ENCODE measurements at regions not wholly inside any gene's neighbourhood (a gene's known extent, or its start where the extent isn't known, plus 50 kb on each side); places are given as distances from the start of the nearest gene placed in this dataset.

GRCh38 chr13:87398047-87398446 lies 273.1 kb upstream of the SLITRK5 start:
- no peak for TF ChIP-seq POLR2A (IDR thresholded peaks at IDR 0.05)
- TF ChIP-seq POLR2AphosphoS5 (IDR thresholded peaks at IDR 0.05): no peak
- TF ChIP-seq CTCF (IDR thresholded peaks at IDR 0.05): no peak
- no peak for TF ChIP-seq EP300 (IDR thresholded peaks at IDR 0.05; ENCODE audit: low read depth)
- in situ Hi-C loops (cut with MboI; ENCODE audit: low pct_ligation_motif_present in 1 of 4, low pct_unique_long_range_greater_than_20kb in 1 of 4, low sequenced_read_pairs in 3 of 4): no loop called here

GRCh38 chr13:87403748-87404432 lies 267.3 kb upstream of the SLITRK5 start:
- no peaks in the 10 kb centered on the region for H3K4me1 ChIP-seq

More at GRCh38 chr13:87398047-87398446, 273.1 kb upstream of the SLITRK5 start:
- H3K27ac ChIP-seq: no peak overlapping the region
- H3K4me3 ChIP-seq: no peak overlapping the region
- 66 to 80% methylated on average over 3 of the region's 3 CpGs for WGBS, 2 donors (ENCODE audit: low coverage in 1 of 2)
- no peak for DNase-seq
- no peaks in the 10 kb centered on the region for H3K27me3 ChIP-seq
- intact Hi-C loops (cut with DNase I; ENCODE audit: low total_unique reads): no loop called here
- no peaks in the 10 kb centered on the region for H3K9me3 ChIP-seq
- H3K4me1 ChIP-seq: no peaks in the 10 kb centered on the region
- H3K36me3 ChIP-seq: no peaks in the 10 kb centered on the region

GRCh38 chr13:87426742-87427141 lies 244.4 kb upstream of the SLITRK5 start:
- in situ Hi-C loops (cut with MboI; ENCODE audit: low pct_ligation_motif_present in 1 of 4, low pct_unique_long_range_greater_than_20kb in 1 of 4, low sequenced_read_pairs in 3 of 4): no loop called here

More at GRCh38 chr13:87403748-87404432, 267.3 kb upstream of the SLITRK5 start:
- Histone ChIP-seq H3K27ac (no peak overlapping the region), H3K4me3 (no peak overlapping the region), H3K36me3 (no peaks in the 10 kb centered on the region), H3K27me3 (no peaks in the 10 kb centered on the region), H3K9me3 (no peaks in the 10 kb centered on the region)
- WGBS, 2 donors (ENCODE audit: low coverage in 1 of 2): 11 to 13% methylated on average over 4 of the region's 4 CpGs
- TF ChIP-seq POLR2A (IDR thresholded peaks at IDR 0.05): no peak
- TF ChIP-seq POLR2AphosphoS5 (IDR thresholded peaks at IDR 0.05): no peak
- no peak for TF ChIP-seq EP300 (IDR thresholded peaks at IDR 0.05; ENCODE audit: low read depth)
- no peak for TF ChIP-seq CTCF (IDR thresholded peaks at IDR 0.05)
- in situ Hi-C loops (cut with MboI; ENCODE audit: low pct_ligation_motif_present in 1 of 4, low pct_unique_long_range_greater_than_20kb in 1 of 4, low sequenced_read_pairs in 3 of 4): no loop called here
- intact Hi-C loops (cut with DNase I; ENCODE audit: low total_unique reads): no loop called here
- DNase-seq: no peak

GRCh38 chr13:87444135-87444534 lies 227.0 kb upstream of the SLITRK5 start:
- Histone ChIP-seq H3K4me3 (no peak overlapping the region), H3K36me3 (no peaks in the 10 kb centered on the region), H3K4me1 (no peaks in the 10 kb centered on the region), H3K9me3 (no peaks in the 10 kb centered on the region), H3K27ac (no peak overlapping the region), H3K27me3 (no peaks in the 10 kb centered on the region)
- TF ChIP-seq EP300 (IDR thresholded peaks at IDR 0.05; ENCODE audit: low read depth): no peak
- no peak for TF ChIP-seq CTCF (IDR thresholded peaks at IDR 0.05)
- no peak for TF ChIP-seq POLR2AphosphoS5 (IDR thresholded peaks at IDR 0.05)
- TF ChIP-seq POLR2A (IDR thresholded peaks at IDR 0.05): no peak
- no peak for DNase-seq
- in situ Hi-C loops (cut with MboI; ENCODE audit: low pct_ligation_motif_present in 1 of 4, low pct_unique_long_range_greater_than_20kb in 1 of 4, low sequenced_read_pairs in 3 of 4): no loop called here
- intact Hi-C loops (cut with DNase I; ENCODE audit: low total_unique reads): no loop called here
- 39 to 43% methylated on average over 2 of the region's 2 CpGs for WGBS, 2 donors (ENCODE audit: low coverage in 1 of 2)

More at GRCh38 chr13:87426742-87427141, 244.4 kb upstream of the SLITRK5 start:
- H3K36me3 ChIP-seq: no peaks in the 10 kb centered on the region
- no peak overlapping the region for H3K27ac ChIP-seq
- no peaks in the 10 kb centered on the region for H3K4me1 ChIP-seq
- no peaks in the 10 kb centered on the region for H3K27me3 ChIP-seq
- DNase-seq: no peak
- intact Hi-C loops (cut with DNase I; ENCODE audit: low total_unique reads): no loop called here
- no peak for TF ChIP-seq POLR2A (IDR thresholded peaks at IDR 0.05)
- no peak for TF ChIP-seq EP300 (IDR thresholded peaks at IDR 0.05; ENCODE audit: low read depth)
- no peak for TF ChIP-seq POLR2AphosphoS5 (IDR thresholded peaks at IDR 0.05)
- H3K4me3 ChIP-seq: no peak overlapping the region
- H3K9me3 ChIP-seq: no peaks in the 10 kb centered on the region

GRCh38 chr13:87452281-87452680 lies 218.9 kb upstream of the SLITRK5 start:
- no peak for TF ChIP-seq POLR2AphosphoS5 (IDR thresholded peaks at IDR 0.05)
- no peak for TF ChIP-seq EP300 (IDR thresholded peaks at IDR 0.05; ENCODE audit: low read depth)
- TF ChIP-seq POLR2A (IDR thresholded peaks at IDR 0.05): no peak
- DNase-seq: no peak
- in situ Hi-C loops (cut with MboI; ENCODE audit: low pct_ligation_motif_present in 1 of 4, low pct_unique_long_range_greater_than_20kb in 1 of 4, low sequenced_read_pairs in 3 of 4) (no loop called here), intact Hi-C loops (cut with DNase I; ENCODE audit: low total_unique reads) (no loop called here)
- no peak overlapping the region for H3K4me3 ChIP-seq
- H3K9me3 ChIP-seq: no peaks in the 10 kb centered on the region
- H3K27me3 ChIP-seq: no peaks in the 10 kb centered on the region
- H3K27ac ChIP-seq: no peak overlapping the region
- 79 to 89% methylated on average over 2 of the region's 2 CpGs for WGBS, 2 donors (ENCODE audit: low coverage in 1 of 2)
- no peaks in the 10 kb centered on the region for H3K36me3 ChIP-seq
- no peaks in the 10 kb centered on the region for H3K4me1 ChIP-seq

Measured in transverse colon (tissue), 4 donors.